Spinal cord (tissue), 9 donors: ENCODE measurements at regions not wholly inside any gene's neighbourhood (a gene's known extent, or its start where the extent isn't known, plus 50 kb on each side); places are given as distances from the start of the nearest gene placed in this dataset.

ENCODE experiments used
- DNase-seq, 6 donors: peaks; one replicate each; pipeline versions ENCODE4 v3.0.0 to v3.0.0-alpha.2; 2013 to 2015; ENCODE audit warnings: low spot score in 6 of 6, low read depth in 4 of 6
- H3K27ac ChIP-seq: one replicate; pipeline ENCODE4 v1.5.1; 2013; ENCODE audit warnings: low read depth, low read length, control low read depth
- H3K27me3 ChIP-seq: one replicate; pipeline ENCODE4 v1.6.1; 2013; ENCODE audit warnings: low read length; ENCODE audit not compliant: control insufficient read depth, insufficient read depth
- H3K36me3 ChIP-seq: one replicate; pipeline ENCODE4 v1.6.1; 2013; ENCODE audit warnings: low read length; ENCODE audit not compliant: control insufficient read depth, insufficient read depth
- H3K4me1 ChIP-seq: one replicate; pipeline ENCODE4 v1.6.1; 2013; ENCODE audit warnings: low read length; ENCODE audit not compliant: control insufficient read depth, insufficient read depth
- H3K4me3 ChIP-seq: one replicate; pipeline ENCODE4 v1.5.1; 2013; ENCODE audit warnings: low read depth, low read length, control low read depth
- H3K9me3 ChIP-seq: one replicate; pipeline ENCODE4 v1.6.1; 2013; ENCODE audit warnings: low read length; ENCODE audit not compliant: control insufficient read depth, insufficient read depth
- WGBS: methylation state at CpG from one replicate; pipeline ENCODE4 v1.1.5; 2013; ENCODE audit warnings: missing lambda C conversion rate; ENCODE audit not compliant: insufficient coverage; 5-methylcytosine and 5-hydroxymethylcytosine counted together
- donor health status: healthy.

DNA sequence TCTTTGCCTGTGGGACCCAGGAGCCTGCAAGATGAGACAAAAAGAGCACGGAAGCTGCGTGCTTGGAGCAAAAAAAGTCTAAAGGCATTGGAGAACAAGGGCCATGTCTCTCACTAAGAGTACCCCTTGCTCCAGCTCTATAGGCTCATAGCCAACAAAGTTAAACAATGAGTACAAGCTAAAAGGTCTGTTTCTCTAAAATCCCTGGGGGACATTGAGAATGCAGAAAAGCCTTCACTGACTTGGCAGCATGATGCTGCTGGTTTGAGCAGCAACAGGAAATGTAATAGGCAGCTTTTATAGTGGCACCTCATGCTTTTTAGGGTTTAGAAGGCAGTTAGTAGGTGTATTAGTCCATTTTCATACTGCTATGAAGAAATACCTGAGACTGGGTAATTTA is 287.5 kb downstream of the SMARCA2 start:
- H3K27ac ChIP-seq, result no peak overlapping the region
- no peaks in the 10 kb centered on the region for H3K4me1 ChIP-seq
- H3K9me3 ChIP-seq, result no peaks in the 10 kb centered on the region
- no peaks in the 10 kb centered on the region for H3K36me3 ChIP-seq
- 20% methylated on average over 2 of the region's 2 CpGs for WGBS
- no peaks in the 10 kb centered on the region for H3K27me3 ChIP-seq
- no peak overlapping the region for H3K4me3 ChIP-seq
- peak in 2 of 6 donors; percentile 37 to 38 for DNase-seq

DNA sequence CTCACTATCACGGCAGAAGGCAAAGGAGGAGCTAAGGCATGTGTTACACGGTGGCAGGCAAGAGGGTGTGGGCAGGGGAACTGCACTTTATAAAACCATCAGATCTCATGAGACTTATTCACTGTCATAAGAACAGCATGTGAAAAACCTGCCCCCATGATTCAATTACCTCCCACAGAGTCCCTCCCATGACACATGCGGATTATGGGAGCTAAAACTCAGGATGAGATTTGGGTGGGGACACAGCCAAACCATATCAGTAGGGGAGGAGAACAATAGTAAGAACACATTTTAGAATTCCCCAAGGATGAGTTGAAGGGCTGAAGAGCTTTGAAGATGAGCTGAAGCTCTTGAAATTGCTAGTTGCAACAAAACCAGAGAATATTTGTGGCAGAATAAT is 287.9 kb downstream of the SMARCA2 start:
- no peaks in the 10 kb centered on the region for H3K4me1 ChIP-seq
- 80% methylated on average over 1 of the region's 3 CpGs for WGBS
- DNase-seq, result no peak

DNA sequence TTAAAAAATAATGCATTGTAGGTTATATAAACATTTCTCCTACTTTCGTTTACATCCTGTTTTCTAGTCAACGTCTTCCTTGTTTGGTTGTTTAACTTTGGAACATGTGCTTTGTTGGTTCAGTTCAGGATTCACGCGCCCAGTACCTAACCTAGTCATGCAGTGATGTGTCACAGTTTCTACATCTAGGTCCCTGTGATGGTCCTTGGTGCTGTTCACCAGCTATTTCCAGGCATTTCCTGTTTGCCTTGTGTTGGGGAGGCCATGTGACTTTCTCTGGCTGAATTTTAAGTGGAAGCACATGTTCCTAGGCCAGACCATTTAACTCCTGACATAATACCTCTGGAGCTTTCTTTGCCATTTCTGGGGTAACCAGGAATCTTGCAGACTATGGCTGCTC is 292.3 kb downstream of the SMARCA2 start:
- H3K27ac ChIP-seq, result no peak overlapping the region
- H3K9me3 ChIP-seq, result peaks cover 5% of the 10 kb centered on the region
- no peak overlapping the region for H3K4me3 ChIP-seq
- DNase-seq, result no peak
- no peaks in the 10 kb centered on the region for H3K4me1 ChIP-seq
- no peaks in the 10 kb centered on the region for H3K27me3 ChIP-seq
- no peaks in the 10 kb centered on the region for H3K36me3 ChIP-seq
- WGBS, result 100% methylated on average over 1 of the region's 4 CpGs

More for the DNA sequence above, 287.9 kb downstream of the SMARCA2 start:
- no peaks in the 10 kb centered on the region for H3K36me3 ChIP-seq
- H3K27me3 ChIP-seq, result no peaks in the 10 kb centered on the region
- no peak overlapping the region for H3K27ac ChIP-seq
- no peak overlapping the region for H3K4me3 ChIP-seq
- H3K9me3 ChIP-seq, result no peaks in the 10 kb centered on the region

DNA sequence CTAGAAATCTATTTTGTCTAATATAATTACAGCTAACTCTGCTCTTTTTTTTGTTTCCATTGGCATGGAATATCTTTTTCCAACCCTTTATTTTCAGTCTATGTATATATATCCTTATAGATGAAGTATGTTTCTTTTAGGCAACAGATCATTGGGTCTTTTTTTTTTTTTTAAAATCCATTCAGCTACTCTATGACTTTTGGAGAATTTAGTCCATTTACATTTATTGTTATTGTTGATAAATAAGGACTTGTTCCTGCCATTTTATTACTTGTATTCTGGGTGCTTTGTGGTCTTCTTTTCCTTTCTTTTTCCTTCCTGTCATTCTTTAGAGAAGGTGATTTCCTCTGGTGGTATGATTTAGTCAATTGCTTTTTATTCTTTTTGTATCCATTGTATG is 296.8 kb downstream of the SMARCA2 start:
- H3K4me1 ChIP-seq, result no peaks in the 10 kb centered on the region
- no peaks in the 10 kb centered on the region for H3K27me3 ChIP-seq
- no peak overlapping the region for H3K27ac ChIP-seq
- peaks cover 8% of the 10 kb centered on the region for H3K9me3 ChIP-seq
- H3K4me3 ChIP-seq, result no peak overlapping the region
- DNase-seq, result no peak
- H3K36me3 ChIP-seq, result no peaks in the 10 kb centered on the region

- Histone ChIP-seq H3K27me3 (no peaks in the 10 kb centered on the region), H3K36me3 (no peaks in the 10 kb centered on the region), H3K4me3 (no peak overlapping the region), H3K9me3 (peaks cover 8% of the 10 kb centered on the region), H3K27ac (no peak overlapping the region), H3K4me1 (no peaks in the 10 kb centered on the region)
- no peak for DNase-seq
- WGBS, result 100% methylated on average over 1 of the region's 1 CpG
Observed at GRCh38 chr9:2313512-2313911, 298.4 kb downstream of the SMARCA2 start.

DNA sequence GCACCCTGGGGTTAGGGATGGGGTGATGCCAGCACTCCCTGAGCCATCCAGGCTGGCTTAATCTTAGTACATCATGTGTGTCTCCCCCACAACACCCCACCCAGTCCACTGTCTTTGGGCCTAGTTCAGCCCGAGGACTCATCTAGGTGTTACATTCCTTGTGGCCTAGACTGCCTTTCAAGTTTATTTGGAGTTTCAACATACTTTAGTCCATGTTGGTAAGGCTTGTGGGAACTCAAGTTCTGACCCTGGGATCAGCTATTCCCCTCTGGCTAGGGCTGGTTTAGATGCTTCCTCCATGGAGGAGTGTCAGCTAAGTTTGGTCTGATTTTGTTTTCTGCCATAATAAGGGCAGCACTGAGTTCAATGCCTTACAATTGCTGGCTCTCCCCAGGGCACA is 302.4 kb downstream of the SMARCA2 start:
- H3K27me3 ChIP-seq, result no peaks in the 10 kb centered on the region
- no peak for DNase-seq
- H3K27ac ChIP-seq, result no peak overlapping the region
- no peaks in the 10 kb centered on the region for H3K4me1 ChIP-seq
- H3K4me3 ChIP-seq, result no peak overlapping the region
- H3K36me3 ChIP-seq, result no peaks in the 10 kb centered on the region
- peaks cover 3% of the 10 kb centered on the region for H3K9me3 ChIP-seq
- WGBS, result 67% methylated on average over 1 of the region's 1 CpG

GRCh38 chr9:2319421-2319820 is 302.2 kb upstream of the VLDLR start:
- H3K27ac ChIP-seq, result no peak overlapping the region
- H3K4me1 ChIP-seq, result no peaks in the 10 kb centered on the region
- H3K9me3 ChIP-seq, result no peaks in the 10 kb centered on the region
- no peaks in the 10 kb centered on the region for H3K27me3 ChIP-seq
- no peak overlapping the region for H3K4me3 ChIP-seq
- no peaks in the 10 kb centered on the region for H3K36me3 ChIP-seq
- DNase-seq, result no peak
- 100% methylated on average over 1 of the region's 1 CpG for WGBS

GRCh38 chr9:2320114-2320513 is 301.5 kb upstream of the VLDLR start:
- 91% methylated on average over 4 of the region's 5 CpGs for WGBS
- Histone ChIP-seq H3K9me3 (no peaks in the 10 kb centered on the region), H3K4me3 (no peak overlapping the region), H3K27ac (no peak overlapping the region), H3K36me3 (no peaks in the 10 kb centered on the region), H3K4me1 (no peaks in the 10 kb centered on the region), H3K27me3 (no peaks in the 10 kb centered on the region)
- no peak for DNase-seq

- Histone ChIP-seq H3K36me3 (no peaks in the 10 kb centered on the region), H3K4me1 (no peaks in the 10 kb centered on the region)
- WGBS, result 100% methylated on average over 2 of the region's 2 CpGs
Observed at GRCh38 chr9:2320632-2321031, 301.0 kb upstream of the VLDLR start.

GRCh38 chr9:2321523-2322148 is 300.0 kb upstream of the VLDLR start:
- Histone ChIP-seq H3K27me3 (no peaks in the 10 kb centered on the region), H3K9me3 (no peaks in the 10 kb centered on the region), H3K4me3 (no peak overlapping the region), H3K27ac (no peak overlapping the region), H3K4me1 (no peaks in the 10 kb centered on the region), H3K36me3 (no peaks in the 10 kb centered on the region)
- no peak for DNase-seq

More at GRCh38 chr9:2320632-2321031, 301.0 kb upstream of the VLDLR start:
- H3K9me3 ChIP-seq, result no peaks in the 10 kb centered on the region
- no peak for DNase-seq
- no peaks in the 10 kb centered on the region for H3K27me3 ChIP-seq
- H3K4me3 ChIP-seq, result no peak overlapping the region
- no peak overlapping the region for H3K27ac ChIP-seq
